ENCODE measurements at regions not wholly inside any gene's neighbourhood (a gene's known extent, or its start where the extent isn't known, plus 50 kb on each side); places are given as distances from the start of the nearest gene placed in this dataset.

- TF ChIP-seq ZUFSP (CRISPR knock-in tag; IDR thresholded peaks at IDR 0.05; ENCODE audit: borderline replicate concordance) = no peak
- no peak for TF ChIP-seq ZFP36L2 (CRISPR knock-in tag; IDR thresholded peaks at IDR 0.05)
- TF ChIP-seq AKAP8 (CRISPR knock-in tag; IDR thresholded peaks at IDR 0.05) = no peak
- 0 out of 2 replicates have a peak, but pooled peaks have one; percentile 64 for TF ChIP-seq ZNF577 (CRISPR knock-in tag; IDR thresholded peaks at IDR 0.05; ENCODE audit: borderline replicate concordance, low read depth)
- TF ChIP-seq ZNF768 (CRISPR knock-in tag; IDR thresholded peaks at IDR 0.05) = 0 out of 2 replicates have a peak, but pooled peaks have one; percentile 49
- TF ChIP-seq, protein P1, sequence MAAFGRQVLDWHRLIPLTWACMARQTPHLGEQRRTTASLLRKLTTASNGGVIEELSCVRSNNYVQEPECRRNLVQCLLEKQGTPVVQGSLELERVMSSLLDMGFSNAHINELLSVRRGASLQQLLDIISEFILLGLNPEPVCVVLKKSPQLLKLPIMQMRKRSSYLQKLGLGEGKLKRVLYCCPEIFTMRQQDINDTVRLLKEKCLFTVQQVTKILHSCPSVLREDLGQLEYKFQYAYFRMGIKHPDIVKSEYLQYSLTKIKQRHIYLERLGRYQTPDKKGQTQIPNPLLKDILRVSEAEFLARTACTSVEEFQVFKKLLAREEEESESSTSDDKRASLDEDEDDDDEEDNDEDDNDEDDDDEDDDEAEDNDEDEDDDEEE (CRISPR knock-in tag; IDR thresholded peaks at IDR 0.05) = no peak; the same call in 1 of the 2 replicates
- TF ChIP-seq ZNF616 (CRISPR knock-in tag; IDR thresholded peaks at IDR 0.05; ENCODE audit: low read depth) = no peak
- no peak for TF ChIP-seq ZNF883 (CRISPR knock-in tag; IDR thresholded peaks at IDR 0.05; ENCODE audit: not compliant biosample characterization)
- peak; percentile 29 for TF ChIP-seq PPARG (CRISPR knock-in tag; conservative IDR thresholded peaks at IDR 0.05)
- 0 out of 2 replicates have a peak, but pooled peaks have one; percentile 31 for TF ChIP-seq ZNF274 (CRISPR knock-in tag; IDR thresholded peaks at IDR 0.05)
- TF ChIP-seq ZNF878 (CRISPR knock-in tag; IDR thresholded peaks at IDR 0.05) = no peak
- TF ChIP-seq, protein P2, sequence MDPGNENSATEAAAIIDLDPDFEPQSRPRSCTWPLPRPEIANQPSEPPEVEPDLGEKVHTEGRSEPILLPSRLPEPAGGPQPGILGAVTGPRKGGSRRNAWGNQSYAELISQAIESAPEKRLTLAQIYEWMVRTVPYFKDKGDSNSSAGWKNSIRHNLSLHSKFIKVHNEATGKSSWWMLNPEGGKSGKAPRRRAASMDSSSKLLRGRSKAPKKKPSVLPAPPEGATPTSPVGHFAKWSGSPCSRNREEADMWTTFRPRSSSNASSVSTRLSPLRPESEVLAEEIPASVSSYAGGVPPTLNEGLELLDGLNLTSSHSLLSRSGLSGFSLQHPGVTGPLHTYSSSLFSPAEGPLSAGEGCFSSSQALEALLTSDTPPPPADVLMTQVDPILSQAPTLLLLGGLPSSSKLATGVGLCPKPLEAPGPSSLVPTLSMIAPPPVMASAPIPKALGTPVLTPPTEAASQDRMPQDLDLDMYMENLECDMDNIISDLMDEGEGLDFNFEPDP (CRISPR knock-in tag; conservative IDR thresholded peaks at IDR 0.05) = 0 out of 2 replicates have a peak, but pooled peaks have one; percentile 64
- TF ChIP-seq ZNF780A (CRISPR knock-in tag; IDR thresholded peaks at IDR 0.05) = no peak
- no peak for TF ChIP-seq ZNF296 (CRISPR knock-in tag; conservative IDR thresholded peaks at IDR 0.05)
- peak; percentile 72 for TF ChIP-seq MTA1 (CRISPR knock-in tag; IDR thresholded peaks at IDR 0.05; ENCODE audit: borderline replicate concordance)
- TF ChIP-seq, protein P3, sequence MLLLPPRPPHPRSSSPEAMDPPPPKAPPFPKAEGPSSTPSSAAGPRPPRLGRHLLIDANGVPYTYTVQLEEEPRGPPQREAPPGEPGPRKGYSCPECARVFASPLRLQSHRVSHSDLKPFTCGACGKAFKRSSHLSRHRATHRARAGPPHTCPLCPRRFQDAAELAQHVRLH (CRISPR knock-in tag; IDR thresholded peaks at IDR 0.05; ENCODE audit: borderline replicate concordance, low read depth) = peak; percentile 57; the same call in 1 of the 2 replicates
- no peak for TF ChIP-seq PRPF4 (IDR thresholded peaks at IDR 0.05; ENCODE audit: low read depth, low read length, poor library complexity, severe bottlenecking)
- TF ChIP-seq, protein P4, sequence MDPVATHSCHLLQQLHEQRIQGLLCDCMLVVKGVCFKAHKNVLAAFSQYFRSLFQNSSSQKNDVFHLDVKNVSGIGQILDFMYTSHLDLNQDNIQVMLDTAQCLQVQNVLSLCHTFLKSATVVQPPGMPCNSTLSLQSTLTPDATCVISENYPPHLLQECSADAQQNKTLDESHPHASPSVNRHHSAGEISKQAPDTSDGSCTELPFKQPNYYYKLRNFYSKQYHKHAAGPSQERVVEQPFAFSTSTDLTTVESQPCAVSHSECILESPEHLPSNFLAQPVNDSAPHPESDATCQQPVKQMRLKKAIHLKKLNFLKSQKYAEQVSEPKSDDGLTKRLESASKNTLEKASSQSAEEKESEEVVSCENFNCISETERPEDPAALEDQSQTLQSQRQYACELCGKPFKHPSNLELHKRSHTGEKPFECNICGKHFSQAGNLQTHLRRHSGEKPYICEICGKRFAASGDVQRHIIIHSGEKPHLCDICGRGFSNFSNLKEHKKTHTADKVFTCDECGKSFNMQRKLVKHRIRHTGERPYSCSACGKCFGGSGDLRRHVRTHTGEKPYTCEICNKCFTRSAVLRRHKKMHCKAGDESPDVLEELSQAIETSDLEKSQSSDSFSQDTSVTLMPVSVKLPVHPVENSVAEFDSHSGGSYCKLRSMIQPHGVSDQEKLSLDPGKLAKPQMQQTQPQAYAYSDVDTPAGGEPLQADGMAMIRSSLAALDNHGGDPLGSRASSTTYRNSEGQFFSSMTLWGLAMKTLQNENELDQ (CRISPR knock-in tag; IDR thresholded peaks at IDR 0.05; ENCODE audit: borderline replicate concordance) = no peak
- TF ChIP-seq ATF1 (CRISPR knock-in tag; IDR thresholded peaks at IDR 0.05) = no peak
- no peak for TF ChIP-seq ZNF564 (CRISPR knock-in tag; IDR thresholded peaks at IDR 0.05)
- no peak for TF ChIP-seq BCL3 (CRISPR knock-in tag; IDR thresholded peaks at IDR 0.05)
Observed at GRCh38 chr5:126370796-126371718, 52.2 kb upstream of the GRAMD2B start (continued).

Measured in HepG2 (cell line).